ENCODE measurements at regions not wholly inside any gene's neighbourhood (a gene's known extent, or its start where the extent isn't known, plus 50 kb on each side); places are given as distances from the start of the nearest gene placed in this dataset.

GRCh38 chr5:40386289-40386688, 293.4 kb upstream of the PTGER4 start:
- DNase-seq (ENCODE audit: low read depth, low spot score): no peak
- H3K36me3 ChIP-seq (ENCODE audit: control insufficient read depth in 2 of 2, extremely low read depth in 1 of 2, insufficient read depth in 2 of 2, low read length in 2 of 2): no peaks in the 10 kb centered on the region
- H3K79me2 ChIP-seq (ENCODE audit: control insufficient read depth, insufficient read depth, low read length): no peaks in the 10 kb centered on the region
- no peak overlapping the region for H2AFZ ChIP-seq (ENCODE audit: control insufficient read depth, low read length)
- no peak for TF ChIP-seq CTCF (optimal IDR thresholded peaks at IDR 0.05 in 1 of 3, IDR thresholded peaks at IDR 0.05 in 1 of 3, conservative IDR thresholded peaks at IDR 0.05 in 1 of 3; ENCODE audit: extremely low read depth in 1 of 3, insufficient read depth in 2 of 3, low read length in 3 of 3)
- no peak for TF ChIP-seq EZH2 (IDR thresholded peaks at IDR 0.05; ENCODE audit: low read length)
- no peak overlapping the region for H3K27ac ChIP-seq (ENCODE audit: control insufficient read depth, insufficient read depth, low read length)
- dilution Hi-C loops (cut with MboI; ENCODE audit: extremely low pct_ligation_motif_present, low sequenced_read_pairs): no loop called here
- no peaks in the 10 kb centered on the region for H4K20me1 ChIP-seq (ENCODE audit: control insufficient read depth, extremely low read depth, insufficient read depth, low read length)
- no peak overlapping the region for H3K4me2 ChIP-seq (ENCODE audit: control insufficient read depth, extremely low read depth, insufficient read depth, low read depth, low read length)
- no peaks in the 10 kb centered on the region for H3K27me3 ChIP-seq (ENCODE audit: control insufficient read depth, extremely low read depth, insufficient read depth, low read length)
- H3K4me3 ChIP-seq (ENCODE audit: control insufficient read depth in 2 of 3, extremely low read depth in 1 of 3, insufficient read depth in 2 of 3, low read depth in 1 of 3, low read length in 3 of 3): no peak overlapping the region
- no peak overlapping the region for H3K9ac ChIP-seq (ENCODE audit: control insufficient read depth, extremely low read depth, insufficient read depth, low read length)
- H3K4me1 ChIP-seq (ENCODE audit: control insufficient read depth, extremely low read depth, insufficient read depth, low read length): peaks cover 52% of the 10 kb centered on the region
- H3K9me3 ChIP-seq (ENCODE audit: control insufficient read depth, low read depth, low read length): no peaks in the 10 kb centered on the region
- no peak for FAIRE-seq
- H3K9me1 ChIP-seq (ENCODE audit: control insufficient read depth, extremely low read depth, insufficient read depth, low read length): no peaks in the 10 kb centered on the region

GRCh38 chr5:40385544-40385943, 294.2 kb upstream of the PTGER4 start:
- H3K27me3 ChIP-seq (ENCODE audit: control insufficient read depth, extremely low read depth, insufficient read depth, low read length): no peaks in the 10 kb centered on the region
- DNase-seq (ENCODE audit: low read depth, low spot score): peak; percentile 95
- H3K27ac ChIP-seq (ENCODE audit: control insufficient read depth, insufficient read depth, low read length): peak overlapping the region; percentile 11
- H3K36me3 ChIP-seq (ENCODE audit: control insufficient read depth in 2 of 2, extremely low read depth in 1 of 2, insufficient read depth in 2 of 2, low read length in 2 of 2): no peaks in the 10 kb centered on the region
- H3K9me3 ChIP-seq (ENCODE audit: control insufficient read depth, low read depth, low read length): no peaks in the 10 kb centered on the region
- no peak overlapping the region for H3K9ac ChIP-seq (ENCODE audit: control insufficient read depth, extremely low read depth, insufficient read depth, low read length)
- dilution Hi-C loops (cut with MboI; ENCODE audit: extremely low pct_ligation_motif_present, low sequenced_read_pairs): no loop called here
- no peaks in the 10 kb centered on the region for H3K9me1 ChIP-seq (ENCODE audit: control insufficient read depth, extremely low read depth, insufficient read depth, low read length)
- TF ChIP-seq CTCF (optimal IDR thresholded peaks at IDR 0.05 in 1 of 3, IDR thresholded peaks at IDR 0.05 in 1 of 3, conservative IDR thresholded peaks at IDR 0.05 in 1 of 3; ENCODE audit: extremely low read depth in 1 of 3, insufficient read depth in 2 of 3, low read length in 3 of 3) (no peak), EZH2 (IDR thresholded peaks at IDR 0.05; ENCODE audit: low read length) (no peak)
- peak; percentile 99 for FAIRE-seq
- no peak overlapping the region for H2AFZ ChIP-seq (ENCODE audit: control insufficient read depth, low read length)
- H3K4me1 ChIP-seq (ENCODE audit: control insufficient read depth, extremely low read depth, insufficient read depth, low read length): peaks cover 57% of the 10 kb centered on the region
- no peak overlapping the region for H3K4me3 ChIP-seq (ENCODE audit: control insufficient read depth in 2 of 3, extremely low read depth in 1 of 3, insufficient read depth in 2 of 3, low read depth in 1 of 3, low read length in 3 of 3)
- H3K79me2 ChIP-seq (ENCODE audit: control insufficient read depth, insufficient read depth, low read length): no peaks in the 10 kb centered on the region
- peak overlapping the region; percentile 37 for H3K4me2 ChIP-seq (ENCODE audit: control insufficient read depth, extremely low read depth, insufficient read depth, low read depth, low read length)
- no peaks in the 10 kb centered on the region for H4K20me1 ChIP-seq (ENCODE audit: control insufficient read depth, extremely low read depth, insufficient read depth, low read length)
